GM12892 (cell line): ENCODE measurements at regions not wholly inside any gene's neighbourhood (a gene's known extent, or its start where the extent isn't known, plus 50 kb on each side); places are given as distances from the start of the nearest gene placed in this dataset.
A peak's percentile ranks its signal among the peaks of the same experiment; 100 is the strongest.

Source experiments
- DNase-seq: peaks from one replicate; pipeline ENCODE4 v3.0.0; 2011; ENCODE audit not compliant: insufficient read length
- FAIRE-seq: peaks from 2 replicates; lab custom pipeline; 2011; peaks lifted over from hg19 to GRCh38; lab: Jason Lieb, UNC
- POLR2A ChIP-seq: IDR thresholded peaks from 2 replicates; pipeline ENCODE4 v1.6.1; 2011; ENCODE audit warnings: low read depth, low read length, control low read depth
- POLR2AphosphoS5 ChIP-seq: IDR thresholded peaks from 2 replicates; pipeline ENCODE4 v1.6.1; 2011; ENCODE audit warnings: low read depth, low read length, control low read depth
- TAF1 ChIP-seq: IDR thresholded peaks from 2 replicates; pipeline ENCODE4 v1.6.1; 2011; ENCODE audit warnings: low read depth, mild to moderate bottlenecking, control low read depth, low read length, borderline replicate concordance

- FAIRE-seq (no peak), DNase-seq (no peak)
- TF ChIP-seq POLR2AphosphoS5 = no peak
- TF ChIP-seq TAF1 = no peak
- no peak for TF ChIP-seq POLR2A
Observed at GRCh38 chr7:128161466-128162125, 79.5 kb upstream of the LEP start.

- FAIRE-seq (no peak), DNase-seq (no peak)
- TF ChIP-seq POLR2A (no peak), POLR2AphosphoS5 (no peak), TAF1 (no peak)
Observed at GRCh38 chr7:128162666-128163065, 78.4 kb upstream of the LEP start.

- no peak for FAIRE-seq
- TF ChIP-seq TAF1 = no peak
- no peak for TF ChIP-seq POLR2A
- TF ChIP-seq POLR2AphosphoS5 = no peak
- DNase-seq = no peak
Observed at GRCh38 chr7:128163473-128163872, 77.6 kb upstream of the LEP start.

GRCh38 chr7:128164061-128164954, 76.8 kb upstream of the LEP start:
- DNase-seq (no peak), FAIRE-seq (no peak)
- TF ChIP-seq POLR2A (no peak), TAF1 (no peak), POLR2AphosphoS5 (no peak)

DNA sequence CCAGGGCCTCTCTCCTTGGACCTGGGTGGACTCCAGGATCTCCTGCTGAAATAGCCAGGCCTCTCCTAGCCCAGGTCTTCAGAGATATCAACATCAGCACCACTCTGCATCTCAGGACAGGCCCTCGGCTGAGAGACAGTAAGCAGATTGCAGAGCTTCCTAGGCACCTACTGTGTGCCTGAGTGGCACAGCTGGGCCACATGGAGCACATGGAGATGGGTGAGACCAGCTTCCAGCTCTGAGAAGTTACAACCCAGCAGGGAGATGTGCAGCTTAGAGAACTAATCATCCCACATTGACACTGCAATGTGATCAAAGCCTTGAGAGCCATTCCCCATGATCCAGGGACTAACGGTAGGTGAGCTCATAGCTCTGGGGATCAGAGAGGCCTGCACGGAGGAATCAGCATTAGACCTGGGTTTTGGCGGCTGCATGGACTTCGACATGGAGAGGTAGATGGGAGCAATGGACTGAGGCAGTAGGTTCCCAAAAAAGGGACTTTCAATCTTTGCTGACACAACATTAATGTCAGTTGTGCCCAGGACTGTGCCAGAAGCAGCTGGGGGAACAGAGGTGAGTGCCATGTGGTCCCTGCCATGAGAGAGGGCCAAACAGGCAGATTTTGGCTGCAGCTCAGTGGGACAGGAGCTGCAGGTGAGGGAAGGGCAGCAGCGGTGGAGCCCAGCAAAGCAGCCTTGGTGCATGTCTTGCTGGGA, 76.0 kb upstream of the LEP start:
- FAIRE-seq (no peak), DNase-seq (no peak)
- TF ChIP-seq TAF1 (no peak), POLR2AphosphoS5 (no peak), POLR2A (no peak)

GRCh38 chr7:128165927-128166420, 75.1 kb upstream of the LEP start:
- DNase-seq (no peak), FAIRE-seq (no peak)
- no peak for TF ChIP-seq POLR2AphosphoS5
- TF ChIP-seq TAF1 = no peak
- no peak for TF ChIP-seq POLR2A

GRCh38 chr7:128166603-128167041, 74.5 kb upstream of the LEP start:
- DNase-seq (no peak), FAIRE-seq (no peak)
- TF ChIP-seq TAF1 (no peak), POLR2A (no peak), POLR2AphosphoS5 (no peak)

DNA sequence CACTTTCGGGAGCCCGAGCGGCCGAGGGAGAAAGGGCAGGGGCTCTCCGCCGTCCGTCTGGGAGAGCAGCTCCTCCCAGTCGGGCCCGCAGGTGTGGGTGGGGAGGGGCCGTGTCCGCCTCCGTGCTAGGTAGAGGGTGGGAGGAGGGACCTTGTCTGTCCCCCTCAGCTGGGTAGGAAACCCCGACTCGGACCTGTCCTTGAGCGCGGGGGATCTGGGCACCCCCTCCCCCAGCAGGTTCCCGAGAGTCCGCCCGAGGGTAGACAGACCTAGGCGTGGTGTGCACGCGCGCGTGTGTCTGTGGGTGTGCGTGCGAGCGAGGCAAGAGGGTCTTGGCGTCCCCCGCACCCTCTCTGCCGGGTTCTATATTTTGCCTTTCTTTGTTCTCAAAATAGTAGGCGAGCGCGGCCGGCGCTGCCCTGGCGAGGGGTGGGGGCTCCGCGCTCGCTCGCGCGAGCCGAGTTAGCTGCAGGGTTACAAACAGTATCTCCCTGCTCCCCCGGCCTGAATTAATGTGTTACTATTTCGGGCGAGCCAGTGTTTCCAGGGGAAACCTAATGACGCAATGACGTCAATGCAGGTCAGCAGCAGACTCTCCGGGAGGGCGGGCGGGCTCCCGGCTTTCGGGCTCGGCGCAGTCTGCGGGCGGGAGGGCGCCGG, 73.9 kb upstream of the LEP start:
- FAIRE-seq = no peak
- no peak for DNase-seq
- no peak for TF ChIP-seq POLR2A
- no peak for TF ChIP-seq TAF1
- no peak for TF ChIP-seq POLR2AphosphoS5

DNA sequence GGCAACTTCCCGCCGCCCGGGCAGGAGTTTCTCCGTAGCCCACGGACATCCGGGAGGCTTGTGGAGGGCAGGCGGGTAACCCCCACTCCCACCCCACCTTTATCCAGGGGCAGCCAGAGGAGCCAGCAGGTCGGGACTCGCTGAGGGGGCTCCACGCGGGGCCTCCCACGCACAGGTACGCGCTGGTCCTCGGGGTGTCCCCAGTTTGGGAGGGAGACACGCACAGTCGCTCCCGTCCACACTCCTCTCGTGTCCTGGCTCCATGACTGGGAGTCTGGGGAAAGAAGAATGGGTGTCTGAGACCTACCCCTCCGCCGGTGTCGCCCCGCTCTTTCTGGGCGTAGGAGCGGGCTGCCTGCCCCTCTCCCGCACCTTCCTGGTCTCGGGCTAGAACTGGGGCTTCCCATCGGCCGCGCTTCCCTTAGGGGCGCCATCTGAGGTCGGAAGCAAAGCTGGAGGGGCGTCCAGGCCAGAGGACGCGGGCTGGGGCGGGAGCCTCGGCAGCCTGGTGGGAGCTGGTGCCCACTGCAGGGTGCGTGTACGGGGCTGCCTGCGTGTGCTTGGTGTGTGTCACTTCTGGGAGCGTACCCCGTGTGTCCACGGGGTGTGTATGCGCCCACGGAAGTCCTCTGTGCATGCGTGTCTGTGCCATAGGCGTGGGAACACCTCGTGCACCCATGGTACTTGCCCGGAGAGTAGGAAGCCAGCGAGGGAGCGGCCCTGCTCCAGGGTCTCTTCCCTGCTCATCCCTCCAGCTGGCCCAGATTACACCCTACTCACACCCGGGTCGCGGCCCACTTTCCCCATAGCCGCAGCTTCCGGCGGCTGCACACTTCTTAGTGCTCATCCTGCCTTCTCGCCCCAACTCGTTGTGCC, 73.0 kb upstream of the LEP start:
- DNase-seq = peak; percentile 25
- FAIRE-seq = no peak
- TF ChIP-seq TAF1 (no peak), POLR2A (no peak), POLR2AphosphoS5 (no peak)

DNA sequence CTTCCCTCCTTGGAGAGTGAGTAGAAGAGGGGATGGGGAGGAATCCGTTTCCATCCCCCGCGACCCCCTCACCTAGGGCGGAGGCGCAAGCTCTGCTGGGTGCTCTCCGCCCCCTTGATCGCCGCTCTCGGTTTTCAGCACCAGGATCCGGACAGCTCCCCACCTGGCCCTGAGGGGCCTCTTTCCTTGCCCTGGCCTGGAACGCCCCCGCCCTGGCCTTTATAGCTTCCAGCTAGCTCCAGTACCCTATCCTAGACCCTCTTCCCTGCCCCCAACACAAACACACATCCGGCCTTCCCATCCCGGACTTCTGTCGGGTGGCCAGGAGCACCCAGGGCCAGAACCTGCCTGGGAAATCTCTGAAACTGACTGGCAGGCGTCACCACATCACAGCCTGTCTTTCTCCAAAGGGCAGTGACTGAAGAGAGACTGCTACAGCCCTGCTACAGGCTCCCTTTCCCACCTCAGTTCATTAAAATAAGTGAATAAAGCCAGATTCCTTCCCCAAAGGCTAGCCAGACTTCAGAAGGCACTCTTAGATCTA, 72.3 kb upstream of the LEP start:
- DNase-seq = no peak
- TF ChIP-seq TAF1 (no peak), POLR2AphosphoS5 (no peak), POLR2A (no peak)
- no peak for FAIRE-seq
